ENCODE measurements at regions not wholly inside any gene's neighbourhood (a gene's known extent, or its start where the extent isn't known, plus 50 kb on each side); places are given as distances from the start of the nearest gene placed in this dataset.

DNA sequence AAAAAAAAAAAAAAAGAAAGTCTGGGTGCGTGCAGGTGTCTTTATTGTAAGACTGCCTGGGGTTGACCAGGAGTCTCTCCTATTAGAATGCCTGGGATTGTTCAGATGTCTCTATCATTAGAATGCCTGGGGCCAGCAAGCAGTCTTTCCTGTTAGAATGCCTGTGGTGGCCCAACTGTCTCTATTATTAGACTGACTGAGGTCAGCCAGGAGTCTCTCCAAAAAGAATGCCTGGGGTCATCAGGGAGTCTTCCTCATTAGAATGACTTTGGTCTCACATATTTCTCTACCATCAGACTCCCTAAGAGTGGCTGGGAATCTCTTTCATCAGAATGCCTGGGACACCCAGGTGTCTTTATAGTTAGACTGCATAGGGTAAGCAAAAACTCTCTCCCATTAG is 1577.5 kb downstream of the UQCRFS1 start:
- Mint-ChIP-seq H3K36me3 (no peaks in the 10 kb centered on the region), H3K27ac (no peak overlapping the region), H3K4me1 (no peaks in the 10 kb centered on the region), H3K4me3 (no peak overlapping the region), H3K27me3 (no peaks in the 10 kb centered on the region), H3K9me3 (peaks cover 0 to 63% (median 41%) of the 10 kb centered on the region in 8 donors)
- H3K4me1 ChIP-seq (ENCODE audit: insufficient read depth, low read length) = no peaks in the 10 kb centered on the region
- ChIA-PET CTCF (ENCODE audit: partially characterized antibody) (no interaction called here), POLR2A (ENCODE audit: partially characterized antibody) (no interaction called here)
- peaks cover 0 to 13% of the 10 kb centered on the region in 2 donors for H3K9me3 ChIP-seq (ENCODE audit: control insufficient read depth in 1 of 2, low read length in 2 of 2)
- no peaks in the 10 kb centered on the region for H3K36me3 ChIP-seq (ENCODE audit: insufficient read depth, low read length)
- intact Hi-C loops (cut with micrococcal nuclease) = no loop called here
- H3K4me3 ChIP-seq (ENCODE audit: low read length in 2 of 2) = no peak overlapping the region
- no peaks in the 10 kb centered on the region for H3K27me3 ChIP-seq (ENCODE audit: insufficient read depth, low read length)
- no peak for DNase-seq
- no peak overlapping the region for H3K27ac ChIP-seq (ENCODE audit: low read depth, low read length)

DNA sequence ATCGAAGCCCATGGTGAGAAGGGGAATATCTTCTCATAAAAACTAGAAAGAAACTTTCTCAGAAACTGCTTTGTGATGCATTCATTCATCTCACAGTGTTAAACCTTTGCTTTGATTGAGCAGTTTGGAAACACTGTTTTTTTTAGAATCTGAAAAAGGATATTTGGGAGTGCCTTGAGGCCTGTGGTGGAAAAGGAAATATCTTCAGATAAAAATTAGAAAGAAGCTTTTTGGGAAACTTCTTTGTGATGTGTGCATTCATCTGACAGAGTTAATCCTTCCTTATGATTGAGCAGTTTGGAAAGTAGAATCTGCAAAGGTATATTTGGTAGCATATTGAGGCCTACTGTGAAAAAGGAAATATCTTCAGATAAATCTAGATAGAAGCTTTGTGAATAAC is 1594.9 kb downstream of the UQCRFS1 start:
- H3K4me3 ChIP-seq (ENCODE audit: low read length in 2 of 2) = no peak overlapping the region
- Mint-ChIP-seq H3K4me1 (no peaks in the 10 kb centered on the region), H3K9me3 (peaks cover 0 to 89% (median 67%) of the 10 kb centered on the region in 8 donors), H3K27ac (no peak overlapping the region), H3K27me3 (no peaks in the 10 kb centered on the region), H3K36me3 (peaks cover 3 to 22% of the 10 kb centered on the region in 2 donors), H3K4me3 (no peak overlapping the region)
- no peaks in the 10 kb centered on the region for H3K4me1 ChIP-seq (ENCODE audit: insufficient read depth, low read length)
- no peaks in the 10 kb centered on the region for H3K36me3 ChIP-seq (ENCODE audit: insufficient read depth, low read length)
- no peak for DNase-seq
- ChIA-PET POLR2A (ENCODE audit: partially characterized antibody) (no interaction called here), CTCF (ENCODE audit: partially characterized antibody) (no interaction called here)
- intact Hi-C loops (cut with micrococcal nuclease) = no loop called here
- H3K9me3 ChIP-seq (ENCODE audit: control insufficient read depth in 1 of 2, low read length in 2 of 2) = peaks cover 0 to 28% of the 10 kb centered on the region in 2 donors
- no peaks in the 10 kb centered on the region for H3K27me3 ChIP-seq (ENCODE audit: insufficient read depth, low read length)
- H3K27ac ChIP-seq (ENCODE audit: low read depth, low read length) = no peak overlapping the region

DNA sequence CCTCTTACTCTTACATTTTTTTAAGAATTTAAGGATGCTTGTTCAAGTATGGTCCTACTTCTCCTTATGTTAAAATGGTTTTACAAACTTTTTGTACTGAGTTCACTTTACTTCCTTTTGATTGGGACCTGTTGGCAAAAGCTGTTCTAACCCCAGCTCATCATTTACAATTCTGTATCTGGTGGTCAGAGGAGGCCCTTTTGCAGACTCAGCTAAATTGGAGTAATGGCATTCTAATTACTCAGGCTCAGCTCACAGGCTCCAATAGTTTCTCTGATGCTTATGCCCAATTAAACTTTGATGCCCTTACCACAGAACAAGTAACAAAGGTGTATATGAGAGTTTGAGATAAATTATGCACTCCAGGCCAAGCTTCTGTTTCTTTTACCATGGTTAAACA is 1632.0 kb downstream of the UQCRFS1 start:
- Mint-ChIP-seq H3K27ac (no peak overlapping the region), H3K4me3 (no peak overlapping the region), H3K36me3 (peaks cover 0 to 2% of the 10 kb centered on the region in 2 donors), H3K9me3 (peaks cover 3 to 80% (median 50%) of the 10 kb centered on the region in 8 donors), H3K4me1 (no peaks in the 10 kb centered on the region), H3K27me3 (no peaks in the 10 kb centered on the region)
- intact Hi-C loops (cut with micrococcal nuclease) = no loop called here
- no peaks in the 10 kb centered on the region for H3K36me3 ChIP-seq (ENCODE audit: insufficient read depth, low read length)
- H3K27me3 ChIP-seq (ENCODE audit: insufficient read depth, low read length) = no peaks in the 10 kb centered on the region
- peaks cover 0 to 3% of the 10 kb centered on the region in 2 donors for H3K9me3 ChIP-seq (ENCODE audit: control insufficient read depth in 1 of 2, low read length in 2 of 2)
- H3K27ac ChIP-seq (ENCODE audit: low read depth, low read length) = no peak overlapping the region
- DNase-seq = no peak
- ChIA-PET CTCF (ENCODE audit: partially characterized antibody) (no interaction called here), POLR2A (ENCODE audit: partially characterized antibody) (no interaction called here)
- no peak overlapping the region for H3K4me3 ChIP-seq (ENCODE audit: low read length in 2 of 2)
- no peaks in the 10 kb centered on the region for H3K4me1 ChIP-seq (ENCODE audit: insufficient read depth, low read length)
